Stromal cell of bone marrow (primary cell): ENCODE measurements at regions not wholly inside any gene's neighbourhood (a gene's known extent, or its start where the extent isn't known, plus 50 kb on each side); places are given as distances from the start of the nearest gene placed in this dataset.
"Not testable (repeated sequence)": the region's sequence is repeated elsewhere in the genome, so short reads cannot be mapped to it uniquely, and the experiment has no call there.

Experiments used
- DNase-seq: peaks from one replicate; pipeline ENCODE4 v3.0.0-alpha.2; 2012; ENCODE audit warnings: low read depth

GRCh38 chr5:40453689-40454088 is 226.0 kb upstream of the PTGER4 start:
- DNase-seq = no peak

GRCh38 chr5:40452874-40453624 is 226.7 kb upstream of the PTGER4 start:
- DNase-seq = no peak

GRCh38 chr5:40447438-40447837 is 232.3 kb upstream of the PTGER4 start:
- DNase-seq = peak; percentile 40

GRCh38 chr5:40446910-40447309 is 232.8 kb upstream of the PTGER4 start:
- DNase-seq = peak; percentile 72

GRCh38 chr5:40442346-40442745 is 237.4 kb upstream of the PTGER4 start:
- no peak for DNase-seq

GRCh38 chr5:40441733-40442132 is 238.0 kb upstream of the PTGER4 start:
- DNase-seq = no peak

GRCh38 chr5:40440746-40441145 is 239.0 kb upstream of the PTGER4 start:
- no peak for DNase-seq

GRCh38 chr5:40439103-40439502 is 240.6 kb upstream of the PTGER4 start:
- not testable (repeated sequence) for DNase-seq

- not testable (repeated sequence) for DNase-seq
These were observed 241.1 kb upstream of the PTGER4 start for GRCh38 chr5:40438646-40439045.

GRCh38 chr5:40437452-40437861 is 242.3 kb upstream of the PTGER4 start:
- peak; percentile 77 for DNase-seq

GRCh38 chr5:40436535-40437237 is 243.0 kb upstream of the PTGER4 start:
- DNase-seq = no peak

GRCh38 chr5:40435706-40436105 is 244.0 kb upstream of the PTGER4 start:
- DNase-seq = not testable (repeated sequence)

- DNase-seq = no peak
These were observed 246.9 kb upstream of the PTGER4 start for GRCh38 chr5:40432836-40433235.

- no peak for DNase-seq
These were observed 248.0 kb upstream of the PTGER4 start for GRCh38 chr5:40431734-40432133.

- DNase-seq = no peak
These were observed 249.5 kb upstream of the PTGER4 start for GRCh38 chr5:40430101-40430710.

- DNase-seq = no peak
These were observed 250.2 kb upstream of the PTGER4 start for GRCh38 chr5:40429258-40430100.

GRCh38 chr5:40428815-40429214 is 250.9 kb upstream of the PTGER4 start:
- DNase-seq = no peak

- peak; percentile 83 for DNase-seq
These were observed 251.6 kb upstream of the PTGER4 start for GRCh38 chr5:40428126-40428525.

GRCh38 chr5:40417046-40417810 is 262.5 kb upstream of the PTGER4 start:
- DNase-seq = not testable (repeated sequence)

GRCh38 chr5:40416588-40416987 is 263.1 kb upstream of the PTGER4 start:
- no peak for DNase-seq

GRCh38 chr5:40416098-40416497 is 263.6 kb upstream of the PTGER4 start:
- no peak for DNase-seq
